ENCODE measurements at regions not wholly inside any gene's neighbourhood (a gene's known extent, or its start where the extent isn't known, plus 50 kb on each side); places are given as distances from the start of the nearest gene placed in this dataset.

GRCh38 chr2:173550143-173550542 is 195.5 kb downstream of the CDCA7 start:
- TF ChIP-seq CTBP1 (IDR thresholded peaks at IDR 0.05; ENCODE audit: borderline replicate concordance) (no peak), SP1 (IDR thresholded peaks at IDR 0.05) (no peak)
